ENCODE measurements at regions not wholly inside any gene's neighbourhood (a gene's known extent, or its start where the extent isn't known, plus 50 kb on each side); places are given as distances from the start of the nearest gene placed in this dataset.

GRCh38 chr13:29901710-29902631 is 51.6 kb upstream of the UBL3 start:
- Histone ChIP-seq H3K36me3 (no peaks in the 10 kb centered on the region), H3K4me1 (peaks cover 11 to 17% of the 10 kb centered on the region in 2 donors), H3K27ac (peak overlapping the region in 1 of 2 donors; percentile 53), H3K4me3 (no peak overlapping the region), H3K9me3 (no peaks in the 10 kb centered on the region), H3K27me3 (no peaks in the 10 kb centered on the region)
- no peak for TF ChIP-seq CTCF (IDR thresholded peaks at IDR 0.05)
- peak; percentile 63 for ATAC-seq
- intact Hi-C loops (cut with DNase I) = no loop called here
- peak in 3 of 4 donors; percentile 68 to 89 (median 88) for DNase-seq

Measured in left lung (tissue), 4 donors.